ENCODE measurements at regions not wholly inside any gene's neighbourhood (a gene's known extent, or its start where the extent isn't known, plus 50 kb on each side); places are given as distances from the start of the nearest gene placed in this dataset.
A peak's percentile ranks its signal among the peaks of the same experiment; 100 is the strongest.
"Not testable (repeated sequence)": the region's sequence is repeated elsewhere in the genome, so short reads cannot be mapped to it uniquely, and the experiment has no call there.

- no peak for DNase-seq (ENCODE audit: low read depth)
Measured at GRCh38 chr17:77086433-77087010, 54.2 kb upstream of the SEC14L1 start.

- DNase-seq (ENCODE audit: low read depth), result no peak
Measured at GRCh38 chr17:77087650-77088454, 52.9 kb upstream of the SEC14L1 start.

- peak; percentile 91 for DNase-seq (ENCODE audit: low read depth)
Measured at GRCh38 chr17:77088455-77089123, 52.2 kb upstream of the SEC14L1 start.

- DNase-seq (ENCODE audit: low read depth), result no peak
Measured at GRCh38 chr17:77089124-77089490, 51.7 kb upstream of the SEC14L1 start.

GRCh38 chr17:77089949-77090348 is 50.8 kb upstream of the SEC14L1 start:
- DNase-seq (ENCODE audit: low read depth), result not testable (repeated sequence)

- DNase-seq (ENCODE audit: low read depth), result no peak
Measured at GRCh38 chr17:77090476-77090875, 50.3 kb upstream of the SEC14L1 start.

All from non-pigmented ciliary epithelial cell (primary cell).